LNCAP (cell line): ENCODE measurements at regions not wholly inside any gene's neighbourhood (a gene's known extent, or its start where the extent isn't known, plus 50 kb on each side); places are given as distances from the start of the nearest gene placed in this dataset.

Experiments
- TF ChIP-seq, protein P1 (sequence below): fragments of 450-650 bp; IDR thresholded peaks from 2 replicates; pipeline ENCODE4 v1.5.1; 2017; ENCODE audit warnings: mild to moderate bottlenecking

DNA sequence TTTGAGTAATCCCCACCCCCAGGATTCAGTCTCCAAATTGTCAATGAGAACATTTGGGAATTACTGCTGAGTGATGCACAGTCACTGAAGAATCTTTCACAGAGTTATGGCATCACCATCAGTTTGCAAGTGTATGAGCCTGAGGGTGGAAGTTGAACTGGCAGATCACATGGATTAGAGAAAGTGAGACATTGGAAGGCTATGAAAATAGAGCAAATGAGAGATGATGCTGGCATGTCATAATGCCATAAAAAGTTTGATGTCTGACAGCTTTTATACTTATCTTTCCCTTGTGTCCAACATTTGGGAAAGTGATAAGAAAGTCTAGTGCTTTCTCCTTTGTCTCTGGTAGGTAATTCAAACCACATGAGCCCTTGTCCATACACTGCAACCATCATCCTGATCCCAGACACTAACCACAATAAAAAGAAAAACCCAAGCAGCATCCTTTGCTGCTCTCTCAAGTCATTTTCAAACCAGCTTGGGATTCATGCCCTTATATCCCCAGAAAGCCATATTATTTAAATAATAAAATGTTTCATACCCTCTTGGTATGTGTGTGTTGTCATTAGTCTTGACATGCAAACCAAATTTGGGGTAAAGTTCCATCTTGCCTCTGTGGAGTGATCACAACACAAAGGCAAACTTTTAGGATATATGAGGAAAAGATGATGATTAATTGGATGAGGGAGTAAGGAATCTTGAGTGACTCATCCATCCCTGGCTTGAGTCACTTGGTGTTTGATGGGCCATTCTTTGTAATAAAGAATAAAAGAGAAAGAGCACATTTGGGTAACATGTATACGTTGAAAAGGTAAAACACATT lies 438.9 kb downstream of the GRXCR1 start:
- TF ChIP-seq, protein P1, sequence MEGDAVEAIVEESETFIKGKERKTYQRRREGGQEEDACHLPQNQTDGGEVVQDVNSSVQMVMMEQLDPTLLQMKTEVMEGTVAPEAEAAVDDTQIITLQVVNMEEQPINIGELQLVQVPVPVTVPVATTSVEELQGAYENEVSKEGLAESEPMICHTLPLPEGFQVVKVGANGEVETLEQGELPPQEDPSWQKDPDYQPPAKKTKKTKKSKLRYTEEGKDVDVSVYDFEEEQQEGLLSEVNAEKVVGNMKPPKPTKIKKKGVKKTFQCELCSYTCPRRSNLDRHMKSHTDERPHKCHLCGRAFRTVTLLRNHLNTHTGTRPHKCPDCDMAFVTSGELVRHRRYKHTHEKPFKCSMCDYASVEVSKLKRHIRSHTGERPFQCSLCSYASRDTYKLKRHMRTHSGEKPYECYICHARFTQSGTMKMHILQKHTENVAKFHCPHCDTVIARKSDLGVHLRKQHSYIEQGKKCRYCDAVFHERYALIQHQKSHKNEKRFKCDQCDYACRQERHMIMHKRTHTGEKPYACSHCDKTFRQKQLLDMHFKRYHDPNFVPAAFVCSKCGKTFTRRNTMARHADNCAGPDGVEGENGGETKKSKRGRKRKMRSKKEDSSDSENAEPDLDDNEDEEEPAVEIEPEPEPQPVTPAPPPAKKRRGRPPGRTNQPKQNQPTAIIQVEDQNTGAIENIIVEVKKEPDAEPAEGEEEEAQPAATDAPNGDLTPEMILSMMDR = no peak

DNA sequence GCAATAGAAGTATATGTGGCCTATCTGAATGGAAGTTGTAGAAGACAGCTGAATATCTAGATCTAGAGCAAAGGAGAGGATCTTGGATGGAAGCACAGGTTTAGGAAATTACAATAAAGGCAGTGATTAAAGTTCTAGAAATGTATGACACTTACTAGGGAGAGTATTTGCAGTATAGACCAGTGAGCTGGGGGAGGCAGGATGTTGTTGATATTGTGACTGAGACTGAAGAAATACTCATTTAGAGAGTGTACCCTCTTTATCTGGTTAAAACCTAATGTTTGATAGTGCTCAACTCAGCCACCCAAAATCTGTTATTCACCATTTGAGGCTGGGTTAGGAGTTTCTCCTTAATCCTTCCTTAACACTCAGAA lies 439.5 kb downstream of the GRXCR1 start:
- TF ChIP-seq, protein P1 = no peak

DNA sequence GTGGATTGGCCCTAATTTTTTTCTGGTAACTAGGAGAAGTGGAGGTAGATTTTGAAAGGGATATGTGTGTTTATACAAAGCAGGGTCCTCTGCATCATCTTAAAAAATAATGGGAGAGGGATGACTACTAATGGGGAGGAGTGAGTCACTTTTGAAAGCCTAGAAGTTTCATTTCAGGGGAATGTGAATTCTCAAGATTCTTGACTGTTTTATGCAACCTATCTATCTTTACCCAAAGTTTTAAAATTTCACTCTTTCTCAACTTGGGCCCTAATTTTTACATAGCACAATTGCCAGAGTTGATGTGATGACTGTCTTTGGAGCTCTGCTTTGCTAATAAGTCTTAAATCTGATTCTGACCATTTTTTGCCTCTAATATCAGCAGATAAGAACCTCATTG lies 445.2 kb downstream of the GRXCR1 start:
- TF ChIP-seq, protein P1 = no peak

DNA sequence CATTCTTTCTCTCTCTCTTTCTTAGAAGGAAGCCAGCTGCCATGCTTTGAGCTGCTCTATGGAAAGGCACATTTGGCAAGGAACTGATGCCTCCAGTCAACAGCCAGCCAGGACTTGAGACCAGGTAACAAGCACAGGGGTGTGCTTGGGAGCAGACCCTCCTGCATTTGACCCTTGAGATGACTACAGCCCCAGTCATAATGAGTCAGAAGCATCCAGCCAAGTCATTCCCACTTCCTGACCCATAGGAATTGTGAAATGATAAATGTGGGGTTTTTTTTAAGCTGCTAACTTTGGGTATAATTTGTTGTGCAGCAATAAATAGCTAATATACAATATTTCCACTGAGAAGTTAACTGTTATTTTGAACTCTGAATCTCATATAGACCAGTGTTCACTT lies 446.9 kb downstream of the GRXCR1 start:
- TF ChIP-seq, protein P1 = no peak

DNA sequence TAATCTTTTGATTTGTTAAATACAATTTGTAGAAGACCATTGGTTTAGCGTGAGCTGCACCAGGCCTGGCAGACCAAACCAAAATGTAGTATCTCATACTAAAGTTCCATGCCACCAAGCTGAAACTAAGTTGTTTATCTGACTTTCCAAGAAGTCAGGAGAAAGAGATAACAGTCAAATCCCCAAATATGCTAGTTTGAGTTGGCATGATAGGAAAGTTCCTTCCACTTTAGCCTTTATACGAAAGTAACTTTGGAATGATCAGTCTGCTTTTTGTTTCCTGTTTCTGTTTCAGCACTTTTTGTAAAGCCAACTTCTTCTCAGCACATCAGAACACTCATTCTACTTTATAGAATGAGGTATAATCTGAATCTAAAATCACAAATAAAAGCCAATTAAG lies 449.2 kb downstream of the GRXCR1 start:
- TF ChIP-seq, protein P1 = no peak

DNA sequence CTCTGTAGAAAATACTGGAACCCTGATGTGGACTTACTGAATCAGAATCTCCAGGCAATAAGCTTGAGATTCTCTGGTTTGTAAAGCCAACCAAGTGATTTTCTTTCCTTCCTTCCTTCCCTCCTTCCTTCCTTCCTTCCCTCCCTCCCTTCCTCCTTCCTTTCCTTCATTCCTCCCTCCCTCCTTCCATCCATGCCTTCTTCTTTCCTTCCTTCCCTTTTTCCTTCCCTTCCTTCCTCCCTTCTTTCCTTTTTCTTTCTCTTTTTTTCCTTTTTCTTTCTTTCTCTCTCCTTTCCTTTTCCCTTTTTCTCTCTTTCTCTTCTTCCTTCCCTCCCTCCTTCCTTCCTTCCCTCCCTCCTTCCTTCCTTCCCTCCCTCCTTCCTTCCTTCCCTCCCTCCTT lies 450.8 kb downstream of the GRXCR1 start:
- TF ChIP-seq, protein P1 = no peak

DNA sequence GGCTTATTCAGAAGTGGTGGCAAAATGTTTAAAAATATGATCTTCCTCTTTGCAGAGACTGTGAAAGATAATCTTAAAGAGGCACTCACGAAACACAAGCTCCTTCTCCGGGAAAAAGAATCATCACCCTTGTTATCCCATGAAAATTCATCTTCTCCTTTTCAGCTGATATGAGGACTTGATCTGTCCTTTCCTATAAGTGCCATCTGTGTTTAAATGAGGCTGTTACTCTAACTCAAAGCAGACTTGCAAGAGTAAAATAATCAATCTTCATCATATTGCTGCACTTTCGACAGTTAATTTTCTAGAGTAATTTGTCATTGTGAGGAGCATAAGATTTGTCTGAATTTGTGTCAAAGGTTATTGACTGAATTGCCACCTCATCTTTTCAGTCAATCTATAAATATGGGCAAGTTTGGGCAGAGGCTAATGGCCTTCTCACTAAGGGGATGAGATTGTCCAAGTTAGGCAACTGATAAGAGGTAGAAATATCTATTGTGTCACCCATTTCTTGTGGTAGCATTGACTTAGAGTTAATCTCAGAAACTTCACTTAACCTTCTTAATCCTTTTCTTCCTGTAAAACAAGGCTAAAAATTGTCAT lies 452.9 kb downstream of the GRXCR1 start:
- TF ChIP-seq, protein P1 = no peak
